NCI-H1694 treated with DMSO at 0.1 percent for 48 hours (cell line): ENCODE measurements at regions not wholly inside any gene's neighbourhood (a gene's known extent, or its start where the extent isn't known, plus 50 kb on each side); places are given as distances from the start of the nearest gene placed in this dataset.

Source experiments
- DNase-seq: peaks from one replicate; lab custom pipeline; 2025; lab: John Stamatoyannopoulos, UW

DNA sequence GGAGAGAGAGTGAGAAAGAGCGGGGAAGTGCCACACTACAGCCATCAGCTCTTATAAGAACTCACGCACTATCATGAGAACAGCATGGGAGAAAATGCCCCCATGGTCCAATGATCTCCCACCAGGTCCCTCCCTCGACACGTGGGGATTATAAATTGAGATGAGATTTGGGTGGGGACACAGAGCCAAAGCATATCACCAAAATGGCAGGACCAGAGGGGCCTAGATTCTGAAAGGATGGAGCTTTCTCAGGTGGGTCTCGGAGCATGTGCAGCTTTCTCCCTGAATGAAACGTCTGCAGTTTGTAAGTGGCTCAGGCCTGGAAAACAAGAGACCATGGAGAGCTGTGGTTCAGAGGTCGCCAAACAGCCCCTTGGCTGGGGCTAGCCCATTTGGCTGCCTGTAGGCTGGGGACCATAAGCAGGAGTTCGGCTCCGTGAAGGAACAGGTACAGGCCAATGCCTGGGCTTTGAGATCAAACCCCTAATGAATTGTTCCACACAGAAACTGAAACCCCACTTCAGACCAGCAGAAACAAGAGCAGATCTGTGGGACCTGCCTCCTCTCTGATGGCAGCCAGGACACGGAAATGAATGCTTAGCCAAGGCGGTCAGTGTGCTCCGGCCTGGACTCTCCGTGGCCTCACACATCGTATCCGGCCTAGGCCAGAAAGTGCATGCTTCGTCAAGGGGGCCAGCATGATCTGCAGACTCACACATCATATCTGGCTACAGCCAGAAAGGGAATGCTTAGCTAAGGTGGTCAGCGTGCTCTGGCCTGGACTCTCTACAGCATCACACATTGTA, 111.2 kb upstream of the TMEM18 start:
- DNase-seq: no peak

DNA sequence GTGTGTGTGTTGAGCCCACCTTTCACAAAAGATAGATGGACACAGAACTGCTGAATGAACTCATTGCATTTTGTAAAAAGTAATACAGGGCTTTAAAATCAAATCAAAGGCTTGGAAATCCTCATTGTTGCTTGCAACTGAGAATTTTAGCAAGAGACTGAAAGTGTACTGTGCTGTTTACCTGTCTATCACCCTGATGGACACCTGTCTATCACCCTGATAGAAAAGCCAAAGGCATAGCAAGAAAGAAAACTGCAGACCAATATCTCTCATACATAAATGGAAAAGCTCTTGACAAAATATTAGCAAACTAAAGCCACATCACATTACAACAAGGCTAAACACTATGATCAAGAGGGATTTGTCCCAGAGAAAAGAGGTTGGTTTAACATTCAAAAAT, 107.5 kb upstream of the TMEM18 start:
- no peak for DNase-seq

DNA sequence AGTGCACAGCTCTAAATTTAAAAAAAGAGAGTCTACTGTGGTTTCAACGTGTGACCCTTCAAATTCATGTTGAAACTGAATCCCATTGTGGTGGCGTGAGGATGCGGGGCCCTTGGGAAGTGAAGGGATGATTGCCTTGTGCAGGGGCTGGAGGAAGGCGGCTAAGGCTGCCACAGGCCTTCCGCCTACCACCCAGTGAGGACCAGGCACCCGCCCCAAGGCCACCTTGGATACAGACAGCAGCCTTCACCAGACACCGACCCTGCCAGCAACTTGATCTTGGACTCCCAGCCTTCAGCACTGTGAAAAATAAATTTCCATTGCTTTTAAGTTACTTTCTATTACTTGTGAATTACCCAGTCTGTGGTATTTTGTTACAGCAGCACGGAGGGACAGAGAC, 103.4 kb upstream of the TMEM18 start:
- DNase-seq: no peak

DNA sequence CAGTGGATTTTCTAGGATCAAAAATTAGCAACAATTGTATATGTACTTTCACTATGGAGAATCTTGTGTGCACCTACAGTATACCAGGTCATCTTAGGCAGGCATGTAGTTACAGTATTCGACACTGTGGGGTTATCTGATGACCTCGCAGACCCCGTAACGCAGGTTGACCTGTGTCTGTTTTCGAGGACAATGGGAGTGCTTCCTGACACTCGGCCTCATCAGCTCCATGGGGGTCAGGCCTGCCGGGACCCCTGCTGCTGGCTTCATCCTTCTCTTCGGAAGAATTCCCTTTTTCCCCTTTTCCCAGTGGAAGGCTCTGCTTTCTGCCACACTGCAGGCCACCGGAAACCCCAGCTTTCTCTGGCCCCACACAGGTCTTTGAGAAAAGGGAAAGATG, 102.8 kb upstream of the TMEM18 start:
- DNase-seq: no peak

DNA sequence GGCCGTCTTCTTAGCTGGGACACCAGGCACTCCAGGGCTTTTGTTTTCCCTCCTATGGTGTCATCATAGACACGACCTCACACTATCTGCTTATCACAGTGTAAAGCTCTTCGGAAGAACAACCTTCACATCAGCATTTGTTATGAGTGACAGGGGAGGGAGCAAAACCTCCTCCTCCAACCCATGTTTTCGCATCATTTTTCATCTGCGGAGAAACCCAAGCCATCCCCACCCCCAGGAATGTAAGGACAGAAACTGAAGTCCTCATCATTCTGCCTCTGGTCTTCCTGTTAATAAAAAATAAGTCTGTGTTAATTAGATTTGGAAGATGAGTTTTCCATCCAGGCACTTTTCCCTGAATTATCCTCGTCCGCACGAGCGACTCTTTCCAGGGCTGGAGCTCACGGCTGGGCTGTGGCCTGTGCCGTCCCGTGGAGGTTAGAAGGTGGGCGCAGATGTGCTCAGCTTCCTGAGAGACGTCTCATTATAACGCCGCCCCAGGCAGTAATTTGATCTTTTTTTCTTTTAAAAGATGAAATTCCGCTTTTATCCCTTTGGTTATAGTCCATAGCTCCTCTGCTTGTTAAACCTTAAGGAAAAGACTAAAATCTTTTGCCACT, 101.6 kb upstream of the TMEM18 start:
- no peak for DNase-seq

DNA sequence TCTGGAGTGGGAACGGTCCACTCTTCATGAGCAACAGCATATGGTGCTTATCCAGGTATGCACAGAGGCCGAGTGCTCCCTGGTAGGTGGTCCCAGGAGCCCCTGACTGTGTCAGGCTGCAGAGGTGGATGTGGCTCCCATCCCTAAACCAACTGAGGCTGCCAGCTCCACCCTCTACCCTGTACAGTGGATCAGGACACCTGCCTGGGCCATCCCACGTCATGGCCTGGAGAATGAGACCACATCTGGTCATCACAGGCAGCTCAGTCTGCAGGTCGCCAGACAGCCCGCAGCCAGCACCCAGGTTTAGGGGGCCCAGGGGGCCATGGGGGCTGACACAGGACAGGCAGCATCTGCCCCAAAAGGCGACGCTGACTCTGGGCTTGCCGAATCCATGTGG, 100.3 kb upstream of the TMEM18 start:
- DNase-seq: no peak

DNA sequence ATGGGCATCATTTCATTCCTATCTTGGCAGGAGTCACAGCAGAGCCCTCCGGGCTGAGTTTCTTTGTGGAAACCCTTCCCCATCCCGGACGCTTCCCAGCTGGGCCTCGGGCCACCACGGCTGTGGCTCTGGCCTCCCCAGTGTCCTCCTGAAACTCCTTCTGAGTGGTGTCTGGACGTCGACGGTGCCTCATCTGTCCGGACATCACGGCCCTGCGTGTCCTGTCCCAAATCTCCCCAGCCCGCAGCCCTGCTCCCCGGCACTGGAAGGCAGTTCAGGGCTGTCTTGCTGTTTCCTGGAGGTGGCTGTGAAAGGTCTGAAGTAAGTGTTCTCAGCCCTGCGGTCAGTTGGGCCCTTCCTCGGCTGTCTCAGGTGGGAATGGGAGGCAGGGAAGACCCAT, 99.8 kb upstream of the TMEM18 start:
- DNase-seq: no peak

DNA sequence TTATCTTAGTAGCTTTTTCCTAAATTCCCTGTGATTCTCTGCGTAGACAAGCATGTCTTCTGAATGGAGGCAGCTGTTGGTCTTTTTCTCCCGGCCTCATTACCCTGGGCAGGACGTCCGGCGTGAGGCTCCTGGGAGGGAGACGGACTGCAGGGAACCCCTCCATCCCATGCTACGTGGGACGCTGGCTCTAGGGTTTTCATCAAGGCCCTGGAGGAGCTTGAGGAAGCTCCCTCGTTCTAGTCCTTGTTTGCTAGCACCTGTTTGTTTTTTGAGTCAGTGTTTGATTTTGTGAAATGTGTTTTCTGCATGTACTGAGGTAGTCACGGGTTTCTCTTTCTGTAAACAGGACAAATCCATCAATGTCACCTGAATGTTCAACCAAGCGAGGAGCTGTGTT, 99.3 kb upstream of the TMEM18 start:
- no peak for DNase-seq

DNA sequence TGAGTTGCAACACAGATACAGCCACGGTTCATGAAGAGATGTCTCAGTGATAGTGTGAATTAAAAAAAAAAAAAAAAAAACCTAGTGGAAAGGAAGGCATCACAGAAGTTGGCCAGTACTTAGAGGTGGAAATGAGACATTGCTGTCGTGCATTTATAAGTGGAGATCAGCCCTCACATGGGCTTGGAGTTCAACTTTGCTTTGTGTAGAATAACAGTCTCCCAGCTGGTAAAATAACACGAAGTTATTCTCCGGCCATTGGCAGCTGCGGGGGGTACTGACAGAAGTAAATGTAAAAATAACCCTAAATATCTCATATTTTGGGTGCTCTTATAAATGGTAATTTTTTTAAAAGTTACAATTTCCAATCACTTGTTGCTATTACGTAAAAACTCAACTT, 98.8 kb upstream of the TMEM18 start:
- DNase-seq: no peak

DNA sequence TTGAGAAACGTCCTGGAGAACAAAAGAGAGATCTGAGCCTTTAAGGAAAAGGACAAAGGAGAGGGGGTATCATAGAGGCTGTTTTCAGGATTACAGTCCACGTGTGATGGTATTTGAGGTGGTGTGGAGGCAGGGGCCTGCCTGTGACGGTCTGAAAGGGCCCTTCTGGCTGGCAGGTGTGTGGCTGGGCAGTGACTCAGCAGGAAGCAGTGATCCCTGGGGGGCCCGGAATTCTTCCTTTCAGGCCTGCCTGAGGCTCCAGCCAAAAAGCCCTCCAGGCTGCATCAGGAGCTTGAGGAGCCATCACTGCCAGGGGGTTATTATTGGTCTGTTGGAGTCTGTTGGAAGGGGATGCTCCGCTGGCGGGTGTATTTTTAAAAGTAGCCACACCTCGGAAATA, 97.2 kb upstream of the TMEM18 start:
- no peak for DNase-seq

DNA sequence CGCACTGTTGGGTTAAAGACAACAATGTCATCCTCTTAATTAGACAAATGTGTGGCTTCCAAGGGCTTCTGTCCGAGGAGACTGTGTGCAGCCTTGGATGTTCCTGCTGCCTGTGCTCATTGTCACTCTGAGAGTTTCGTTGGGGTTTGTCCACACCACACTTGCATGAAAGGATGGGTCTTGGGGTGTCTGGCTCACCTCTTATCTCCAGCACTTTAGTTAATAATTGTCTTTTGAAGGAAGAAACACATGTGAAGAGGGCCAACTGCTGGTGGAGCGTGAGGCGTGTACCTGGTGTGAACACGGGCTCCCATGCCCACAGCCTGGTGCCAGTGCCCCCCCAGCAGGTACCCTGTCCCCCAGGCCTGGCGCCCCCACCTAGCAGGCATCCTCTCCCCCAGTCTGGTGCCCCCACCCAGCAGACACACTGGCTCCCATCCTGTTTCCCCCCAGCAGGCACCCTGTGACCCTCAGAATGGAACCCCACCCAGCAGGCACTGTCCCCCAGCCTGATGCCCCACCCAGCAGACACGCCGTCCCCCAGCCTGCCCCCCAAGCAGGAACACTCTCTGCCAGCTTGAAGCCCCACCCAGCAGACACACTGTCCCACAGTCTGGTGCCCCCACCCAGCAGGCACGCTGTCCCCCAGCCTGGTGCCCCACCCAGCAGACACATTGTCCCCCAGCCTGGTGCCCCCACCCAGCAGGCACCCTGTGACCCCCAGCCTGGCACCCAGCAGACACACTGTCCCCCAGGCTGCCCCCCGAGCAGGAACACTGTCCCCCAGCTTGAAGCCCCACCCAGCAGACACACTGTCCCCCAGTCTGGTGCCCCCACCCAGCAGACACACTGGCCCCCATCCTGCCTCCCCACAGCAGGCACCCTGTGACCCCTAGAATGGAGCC, 96.3 kb upstream of the TMEM18 start:
- DNase-seq: no peak

DNA sequence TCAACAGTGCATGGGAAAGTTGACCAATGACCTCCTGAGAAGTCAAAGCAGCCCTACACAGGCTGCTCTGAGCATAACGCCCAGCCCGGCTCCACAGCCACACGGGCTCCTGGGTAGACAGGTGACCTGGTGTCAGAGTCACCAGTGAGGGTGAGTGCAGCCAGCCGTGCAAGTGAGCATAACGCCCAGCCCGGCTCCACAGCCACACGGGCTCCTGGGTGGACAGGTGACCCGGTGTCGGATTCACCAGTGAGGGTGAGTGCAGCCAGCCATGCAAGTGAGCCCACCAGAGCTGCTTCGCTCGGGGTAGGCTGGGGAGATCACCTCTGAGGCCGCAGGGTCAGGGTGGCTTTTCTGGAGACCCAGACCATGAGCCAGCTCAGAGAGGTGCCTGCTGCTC, 94.3 kb upstream of the TMEM18 start:
- no peak for DNase-seq

DNA sequence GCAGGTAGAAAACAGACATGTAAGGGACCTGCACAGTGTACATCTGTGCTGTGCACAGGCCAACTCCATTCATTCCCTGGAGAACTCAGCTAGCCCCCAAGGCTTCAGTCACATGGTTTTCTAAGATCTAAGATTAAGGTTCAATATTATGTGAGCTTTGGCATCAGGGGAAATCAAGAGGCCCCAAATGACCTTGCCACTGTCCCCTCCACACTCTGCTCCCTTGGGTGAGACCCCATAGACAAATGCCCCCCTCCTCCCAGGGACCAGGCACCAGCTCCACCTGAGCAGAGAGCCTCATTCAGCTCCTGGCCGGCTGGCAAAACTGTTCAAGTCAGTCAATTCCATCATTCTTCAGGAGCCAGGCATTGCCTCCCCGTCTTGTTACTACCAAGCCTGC, 93.6 kb upstream of the TMEM18 start:
- no peak for DNase-seq

DNA sequence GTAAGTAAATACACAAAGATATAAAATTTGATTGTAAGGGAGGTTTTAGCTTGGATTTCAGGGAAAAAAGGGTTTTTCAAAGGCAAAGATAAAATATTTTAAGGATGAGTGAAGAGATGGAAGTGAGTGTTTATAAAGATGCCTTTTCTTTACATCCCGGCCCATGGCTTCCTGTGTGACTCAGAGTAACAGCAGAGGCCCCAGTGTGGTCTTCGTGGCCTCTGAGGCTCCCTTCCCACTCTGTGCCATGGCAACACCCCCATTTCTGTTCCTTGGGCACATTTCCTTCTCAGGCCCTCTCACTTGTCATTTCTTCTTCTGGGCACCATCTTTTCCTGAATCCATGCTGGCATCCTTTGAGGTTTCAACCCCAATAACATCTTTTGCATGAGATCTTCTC, 92.6 kb upstream of the TMEM18 start:
- no peak for DNase-seq

DNA sequence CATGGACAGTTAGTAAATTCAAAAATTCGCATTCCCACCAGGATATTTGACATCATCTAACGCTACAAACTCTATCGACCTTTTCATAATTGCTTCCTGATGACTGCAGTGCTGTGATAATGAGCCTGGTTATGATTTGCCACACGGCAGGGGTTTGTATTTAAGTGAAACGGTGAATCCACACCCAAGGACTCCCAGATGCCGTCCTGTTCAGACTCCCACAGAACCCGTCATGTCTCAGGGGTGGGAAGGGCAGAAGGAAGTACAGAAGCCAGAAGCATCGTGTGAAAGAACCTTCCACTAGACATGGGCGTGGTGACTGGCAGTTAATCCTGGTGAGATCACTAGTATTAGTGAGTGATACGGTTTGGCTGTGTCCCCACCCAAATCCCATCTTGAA, 91.2 kb upstream of the TMEM18 start:
- no peak for DNase-seq

DNA sequence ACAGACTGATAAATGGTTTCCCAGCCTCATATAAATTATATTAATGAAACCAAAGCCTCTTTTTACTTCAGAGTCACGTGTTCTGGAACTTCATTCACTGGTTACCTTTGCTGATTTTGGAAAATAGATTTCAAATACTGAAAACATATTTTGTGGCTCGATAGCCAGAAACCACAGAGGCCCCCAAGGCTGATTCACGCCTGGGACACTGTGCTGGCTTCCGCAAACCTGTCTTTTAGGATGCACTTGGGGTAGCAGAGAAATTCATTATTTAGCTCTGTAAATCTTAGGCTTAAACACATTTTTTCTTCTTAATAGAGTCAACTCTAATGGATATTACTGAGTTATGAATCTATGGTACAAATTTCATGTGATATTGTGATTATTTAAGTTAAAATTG, 90.7 kb upstream of the TMEM18 start:
- no peak for DNase-seq

DNA sequence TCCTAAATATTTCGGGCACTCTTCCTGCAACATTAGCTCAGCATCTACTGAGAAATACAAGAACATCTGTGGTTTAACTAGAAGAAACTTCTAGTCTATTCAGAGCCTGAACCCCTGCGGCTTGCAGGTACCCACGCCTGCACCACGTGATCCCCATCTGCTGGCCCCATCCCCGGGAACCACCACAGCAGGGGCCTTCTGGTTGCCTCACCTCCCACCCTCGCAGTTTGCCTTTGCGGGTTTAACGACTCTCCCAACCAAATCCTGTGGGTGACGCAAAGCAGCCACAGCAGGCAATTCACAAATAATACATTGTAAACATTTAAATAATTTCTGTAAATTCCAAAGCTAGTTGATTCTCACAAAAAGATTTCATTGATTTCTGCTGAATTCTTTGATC, 90.2 kb upstream of the TMEM18 start:
- DNase-seq: no peak

DNA sequence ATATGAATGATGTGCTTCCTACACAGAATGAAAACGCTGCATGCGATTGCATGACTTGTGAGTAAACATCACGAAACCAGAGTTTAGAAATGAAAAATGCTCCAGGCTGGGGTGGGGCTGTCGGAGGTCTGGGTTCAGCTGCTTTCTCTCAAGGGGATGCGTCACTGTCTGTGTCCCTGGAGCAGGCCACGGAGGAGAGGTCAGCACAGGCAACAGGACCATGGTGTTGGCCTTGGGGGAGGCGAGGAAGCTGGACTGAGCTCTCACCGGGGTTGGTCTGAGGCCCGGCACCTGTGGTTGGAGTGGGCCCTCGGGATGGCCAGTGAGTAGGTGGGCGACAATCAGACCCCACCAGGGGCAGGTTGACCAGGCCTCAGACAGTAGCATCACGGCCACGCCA, 89.0 kb upstream of the TMEM18 start:
- DNase-seq: no peak

DNA sequence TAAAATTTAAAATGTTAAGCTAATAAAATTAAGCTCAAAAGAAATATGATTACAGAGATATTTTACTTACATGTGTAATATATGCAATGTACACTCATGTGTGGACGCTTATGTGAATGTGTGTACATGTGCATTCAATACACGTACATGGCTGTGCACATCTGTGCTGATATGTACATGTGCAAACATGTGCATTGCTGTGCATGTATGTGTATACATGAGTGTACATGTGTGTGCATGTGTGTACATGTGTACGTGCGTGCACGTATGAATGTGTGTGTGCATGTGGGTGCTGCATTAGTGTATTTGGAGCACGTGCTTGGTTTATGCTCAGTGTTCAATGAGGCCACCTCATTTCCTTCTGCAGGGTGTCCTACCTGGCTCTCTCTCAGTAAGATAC, 88.2 kb upstream of the TMEM18 start:
- DNase-seq: no peak

DNA sequence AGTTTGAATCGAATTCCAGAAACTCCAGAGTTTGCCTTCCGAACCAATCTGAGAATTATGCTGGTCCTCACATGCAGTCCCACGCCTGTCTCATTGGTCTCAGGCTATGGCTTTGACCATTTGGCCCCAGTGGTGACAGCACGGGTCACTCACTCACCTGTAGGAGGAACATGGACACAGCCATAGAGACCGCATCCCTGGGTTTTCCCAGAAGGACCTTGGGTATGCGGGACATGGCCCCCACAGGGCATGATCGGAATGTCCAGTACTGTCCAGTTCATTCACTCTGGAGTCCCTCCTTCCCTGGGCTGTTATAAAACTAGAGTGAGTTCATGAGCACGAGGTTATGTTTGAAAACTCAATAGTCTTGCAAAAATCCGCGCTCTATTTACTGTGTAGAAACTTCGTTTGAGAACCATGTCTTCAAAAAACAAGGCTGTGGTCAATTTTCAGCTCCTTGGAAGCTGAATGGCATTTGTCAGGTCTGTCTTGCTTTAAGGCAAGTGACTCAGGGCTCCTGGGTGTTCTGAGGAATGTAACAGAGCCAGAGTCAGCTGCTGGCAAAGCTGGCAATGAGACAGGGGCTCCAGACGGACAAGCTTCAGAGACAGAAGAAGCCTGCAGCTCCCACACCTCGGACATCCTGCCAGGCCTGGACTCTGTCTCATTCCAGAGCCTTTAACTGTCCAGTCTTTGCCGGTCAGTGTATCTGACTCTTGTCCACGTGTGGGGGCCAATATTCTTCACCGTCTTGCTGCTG, 86.7 kb upstream of the TMEM18 start:
- no peak for DNase-seq

DNA sequence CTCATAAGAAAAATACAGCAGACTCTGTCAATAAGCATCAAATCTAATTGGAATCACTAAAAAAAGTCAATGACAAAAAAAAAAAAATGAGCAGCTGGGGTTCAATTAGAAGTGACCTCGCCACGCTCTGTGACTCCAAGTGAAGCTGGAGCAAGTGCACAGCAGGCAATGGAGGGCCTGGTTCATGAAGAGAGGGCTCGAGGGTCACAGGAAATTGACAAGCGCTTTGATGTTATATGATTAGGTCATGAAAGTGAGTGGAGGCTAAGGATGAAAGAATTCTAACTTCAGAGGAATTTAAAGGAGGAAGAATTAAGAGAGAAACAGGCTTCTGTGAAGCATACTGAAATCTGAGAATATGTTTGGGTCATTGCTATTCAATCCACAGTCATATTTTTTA, 85.4 kb upstream of the TMEM18 start:
- DNase-seq: no peak

DNA sequence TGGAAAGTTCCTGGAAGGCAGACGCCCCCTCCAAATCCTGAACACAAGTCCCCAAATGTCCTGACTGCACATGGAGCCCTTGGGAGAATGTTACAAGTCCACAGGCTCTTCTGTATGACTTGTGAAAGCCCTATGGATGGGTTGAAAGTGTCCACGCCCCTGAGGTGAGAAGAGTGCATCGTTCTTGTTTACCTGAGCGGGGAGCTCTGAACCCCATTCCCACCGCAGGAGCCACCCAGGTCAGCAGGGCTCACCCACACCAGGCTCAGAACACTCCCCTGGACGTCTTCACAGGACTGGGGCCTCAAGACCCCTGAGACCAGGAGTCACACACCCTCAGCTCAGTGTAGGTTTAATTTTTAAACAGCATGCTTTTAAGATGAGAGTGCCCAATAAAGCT, 84.2 kb upstream of the TMEM18 start:
- no peak for DNase-seq
